ENCODE measurements at regions not wholly inside any gene's neighbourhood (a gene's known extent, or its start where the extent isn't known, plus 50 kb on each side); places are given as distances from the start of the nearest gene placed in this dataset.

DNA sequence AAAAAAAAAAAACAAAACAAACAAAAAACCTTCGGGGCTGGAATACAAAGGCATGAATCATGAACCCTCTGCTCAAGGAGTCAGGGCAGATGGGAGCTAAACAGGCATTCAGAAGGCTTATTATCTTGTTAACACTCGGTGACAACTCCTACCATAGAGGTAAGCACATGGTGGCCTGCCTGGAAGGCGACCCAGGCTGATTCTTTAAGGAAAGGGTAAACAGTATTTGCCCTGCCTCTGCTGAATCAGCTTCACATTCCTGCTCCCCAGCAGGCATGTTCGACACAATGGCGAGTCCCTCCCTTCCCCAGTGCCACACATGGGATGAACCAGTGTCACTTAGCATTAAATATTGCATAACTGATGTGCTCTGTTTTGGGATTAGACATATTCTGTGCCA is 191.9 kb downstream of the ARL4C start:
- DNase-seq (ENCODE audit: extremely low spot score) = no peak
- H3K36me3 ChIP-seq = no peaks in the 10 kb centered on the region
- peaks cover 0 to 8% (median 8%) of the 10 kb centered on the region in 4 donors for H3K4me1 ChIP-seq
- WGBS = 53% methylated on average over 5 of the region's 5 CpGs
- no peaks in the 10 kb centered on the region for H3K9me3 ChIP-seq
- no peaks in the 10 kb centered on the region for H3K27me3 ChIP-seq
- H3K4me3 ChIP-seq = no peak overlapping the region
- no peak overlapping the region for H3K27ac ChIP-seq (replicated peaks in 1 of 4)
- no peak for TF ChIP-seq POLR2A (IDR thresholded peaks at IDR 0.05; ENCODE audit: low read depth)
- TF ChIP-seq POLR2AphosphoS5 (IDR thresholded peaks at IDR 0.05) = no peak
- TF ChIP-seq, protein P1, sequence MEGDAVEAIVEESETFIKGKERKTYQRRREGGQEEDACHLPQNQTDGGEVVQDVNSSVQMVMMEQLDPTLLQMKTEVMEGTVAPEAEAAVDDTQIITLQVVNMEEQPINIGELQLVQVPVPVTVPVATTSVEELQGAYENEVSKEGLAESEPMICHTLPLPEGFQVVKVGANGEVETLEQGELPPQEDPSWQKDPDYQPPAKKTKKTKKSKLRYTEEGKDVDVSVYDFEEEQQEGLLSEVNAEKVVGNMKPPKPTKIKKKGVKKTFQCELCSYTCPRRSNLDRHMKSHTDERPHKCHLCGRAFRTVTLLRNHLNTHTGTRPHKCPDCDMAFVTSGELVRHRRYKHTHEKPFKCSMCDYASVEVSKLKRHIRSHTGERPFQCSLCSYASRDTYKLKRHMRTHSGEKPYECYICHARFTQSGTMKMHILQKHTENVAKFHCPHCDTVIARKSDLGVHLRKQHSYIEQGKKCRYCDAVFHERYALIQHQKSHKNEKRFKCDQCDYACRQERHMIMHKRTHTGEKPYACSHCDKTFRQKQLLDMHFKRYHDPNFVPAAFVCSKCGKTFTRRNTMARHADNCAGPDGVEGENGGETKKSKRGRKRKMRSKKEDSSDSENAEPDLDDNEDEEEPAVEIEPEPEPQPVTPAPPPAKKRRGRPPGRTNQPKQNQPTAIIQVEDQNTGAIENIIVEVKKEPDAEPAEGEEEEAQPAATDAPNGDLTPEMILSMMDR (IDR thresholded peaks at IDR 0.05) = no peak
- no peak for TF ChIP-seq EP300 (IDR thresholded peaks at IDR 0.05)
- intact Hi-C loops (cut with DNase I) = no loop called here

DNA sequence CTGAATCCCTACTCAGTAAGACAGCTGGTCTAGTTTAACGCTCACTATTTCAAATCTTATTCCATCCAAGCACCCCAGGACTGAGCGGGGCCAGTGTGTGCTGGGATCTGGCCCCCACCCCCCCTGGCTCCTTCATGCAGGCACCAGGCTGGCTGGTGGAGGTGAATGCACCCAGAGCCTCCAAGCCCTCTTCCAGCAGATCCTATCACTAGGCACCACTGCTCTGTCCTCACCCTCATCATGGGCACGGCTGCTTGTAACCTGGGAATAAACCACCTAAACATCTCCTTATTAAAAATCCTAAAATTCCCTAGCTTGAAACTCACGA is 194.3 kb downstream of the ARL4C start:
- Histone ChIP-seq H3K4me1 (peaks cover 0 to 8% (median 8%) of the 10 kb centered on the region in 4 donors), H3K4me3 (no peak overlapping the region), H3K36me3 (no peaks in the 10 kb centered on the region), H3K27ac (replicated peaks in 1 of 4) (no peak overlapping the region), H3K9me3 (no peaks in the 10 kb centered on the region), H3K27me3 (no peaks in the 10 kb centered on the region)
- 98% methylated on average over 4 of the region's 4 CpGs for WGBS
- DNase-seq (ENCODE audit: extremely low spot score) = no peak
- intact Hi-C loops (cut with DNase I) = no loop called here
- TF ChIP-seq, protein P1 (IDR thresholded peaks at IDR 0.05) = no peak

- 69% methylated on average over 17 of the region's 18 CpGs for WGBS
- intact Hi-C loops (cut with DNase I) = no loop called here
- no peak overlapping the region for H3K4me3 ChIP-seq
These were observed 195.7 kb downstream of the ARL4C start for GRCh38 chr2:234300932-234301823.

DNA sequence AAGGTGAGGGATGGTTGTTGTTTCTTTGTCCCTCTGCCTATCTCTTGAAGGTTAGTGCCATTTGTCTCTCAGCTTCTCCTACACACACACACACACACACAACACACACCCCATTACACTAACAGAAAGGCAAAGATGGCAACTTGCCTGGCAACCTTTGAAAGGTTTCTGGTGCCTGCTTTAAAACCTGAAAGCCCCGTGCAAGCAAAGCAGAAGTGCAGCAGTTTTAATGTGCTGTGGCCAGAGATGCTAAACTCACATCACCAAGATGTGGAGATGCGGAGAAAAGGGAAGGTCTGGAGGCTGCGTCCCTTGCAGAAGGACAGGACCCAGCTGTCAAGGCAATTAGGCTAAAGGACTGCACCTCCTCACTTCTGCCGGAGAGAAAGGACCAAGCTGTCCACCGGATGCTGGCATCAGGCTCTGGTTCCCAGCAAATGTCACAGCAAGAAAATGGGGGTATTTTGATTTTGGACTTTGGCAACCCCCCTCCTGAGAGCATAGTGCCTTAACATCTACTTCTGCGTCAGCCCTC is 196.4 kb downstream of the ARL4C start:
- H3K9me3 ChIP-seq = no peaks in the 10 kb centered on the region
- H3K36me3 ChIP-seq = no peaks in the 10 kb centered on the region
- DNase-seq (ENCODE audit: extremely low spot score) = no peak
- WGBS = 72% methylated on average over 6 of the region's 6 CpGs
- H3K4me1 ChIP-seq = peaks cover 0 to 8% (median 8%) of the 10 kb centered on the region in 4 donors
- TF ChIP-seq EP300 (IDR thresholded peaks at IDR 0.05) (no peak), POLR2A (IDR thresholded peaks at IDR 0.05; ENCODE audit: low read depth) (no peak), POLR2AphosphoS5 (IDR thresholded peaks at IDR 0.05) (no peak)
- TF ChIP-seq, protein P1 (IDR thresholded peaks at IDR 0.05) = no peak
- intact Hi-C loops (cut with DNase I) = no loop called here
- H3K4me3 ChIP-seq = no peak overlapping the region
- H3K27me3 ChIP-seq = no peaks in the 10 kb centered on the region
- H3K27ac ChIP-seq (replicated peaks in 1 of 4) = no peak overlapping the region

More at GRCh38 chr2:234300932-234301823, 195.7 kb downstream of the ARL4C start:
- no peak for DNase-seq (ENCODE audit: extremely low spot score)
- TF ChIP-seq, protein P1 (IDR thresholded peaks at IDR 0.05) = no peak
- TF ChIP-seq EP300 (IDR thresholded peaks at IDR 0.05) (no peak), POLR2AphosphoS5 (IDR thresholded peaks at IDR 0.05) (no peak), POLR2A (IDR thresholded peaks at IDR 0.05; ENCODE audit: low read depth) (no peak)
- no peaks in the 10 kb centered on the region for H3K27me3 ChIP-seq
- no peak overlapping the region for H3K27ac ChIP-seq (replicated peaks in 1 of 4)
- H3K36me3 ChIP-seq = no peaks in the 10 kb centered on the region
- H3K9me3 ChIP-seq = no peaks in the 10 kb centered on the region
- peaks cover 0 to 8% (median 8%) of the 10 kb centered on the region in 4 donors for H3K4me1 ChIP-seq

Measured in esophagus muscularis mucosa (tissue), 4 donors.